HG02852 (cell line): ENCODE measurements at regions not wholly inside any gene's neighbourhood (a gene's known extent, or its start where the extent isn't known, plus 50 kb on each side); places are given as distances from the start of the nearest gene placed in this dataset.
"Not testable (repeated sequence)": the region's sequence is repeated elsewhere in the genome, so short reads cannot be mapped to it uniquely, and the experiment has no call there.

Experiments used
- ATAC-seq: cut with Tn5 transposase; IDR thresholded peaks from one replicate; pipeline ENCODE4 v1.9.1; 2021; ENCODE audit warnings: mild to moderate bottlenecking, moderate library complexity; ENCODE audit not compliant: unreplicated experiment

DNA sequence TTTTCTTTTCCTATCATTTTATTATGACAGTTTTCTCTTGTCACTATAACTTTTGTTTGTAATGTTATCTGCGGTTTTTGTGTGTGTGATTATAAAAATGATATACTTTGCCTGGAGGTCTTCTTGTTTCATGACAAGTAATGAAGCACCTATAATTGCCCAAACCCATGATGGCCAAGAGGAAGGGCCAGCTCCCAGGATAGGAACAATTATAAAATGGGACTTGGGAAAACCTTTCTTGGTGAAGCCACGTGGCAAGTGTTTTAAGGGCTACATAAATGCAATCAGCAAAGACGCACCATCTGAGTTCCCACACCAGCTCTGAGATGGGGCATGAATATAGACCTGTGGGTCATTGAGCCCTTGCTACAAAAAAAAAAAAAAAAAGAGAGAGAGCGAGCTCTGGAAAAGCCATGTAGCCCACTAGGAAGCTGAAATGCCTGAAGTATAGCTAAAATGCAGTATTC lies 462.6 kb upstream of the RUNX1 start:
- ATAC-seq = no peak

DNA sequence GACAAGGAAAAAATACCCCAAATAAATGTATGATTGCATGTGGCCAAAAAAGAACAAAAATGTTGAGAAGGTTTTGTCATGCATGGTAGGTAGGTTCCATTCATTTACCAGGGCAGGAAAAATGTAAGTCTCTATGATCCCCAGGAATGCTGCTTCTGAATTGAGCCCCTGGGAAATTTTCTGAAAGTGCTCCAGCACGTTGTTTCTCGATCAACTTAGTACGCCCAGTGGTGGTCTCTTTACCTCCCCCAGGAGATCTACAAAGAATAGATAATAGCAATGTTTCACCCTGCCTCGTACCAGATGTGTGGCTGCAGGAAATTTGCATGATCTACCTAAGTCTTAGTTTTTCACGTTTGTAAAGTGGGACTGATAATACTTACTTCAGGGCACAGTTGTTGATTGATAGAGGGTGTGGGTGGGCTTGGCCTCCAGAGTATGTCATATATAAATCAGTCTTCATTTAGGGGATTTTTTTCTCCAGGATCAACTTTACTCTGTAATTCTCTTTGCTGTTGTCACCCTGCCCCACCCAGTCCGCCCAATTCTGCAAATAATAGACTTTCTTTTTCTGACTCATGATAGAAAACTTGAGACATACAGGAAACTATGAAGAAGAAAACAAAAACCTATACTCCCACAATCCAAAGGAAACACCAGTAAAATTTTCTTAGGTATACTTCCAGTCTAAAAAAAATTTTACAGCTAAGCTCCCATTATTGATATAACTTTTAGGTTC lies 462.0 kb upstream of the RUNX1 start:
- no peak for ATAC-seq

- no peak for ATAC-seq
These were observed 461.2 kb upstream of the RUNX1 start for GRCh38 chr21:35510294-35510693.

GRCh38 chr21:35509001-35509704 lies 460.1 kb upstream of the RUNX1 start:
- ATAC-seq = no peak

DNA sequence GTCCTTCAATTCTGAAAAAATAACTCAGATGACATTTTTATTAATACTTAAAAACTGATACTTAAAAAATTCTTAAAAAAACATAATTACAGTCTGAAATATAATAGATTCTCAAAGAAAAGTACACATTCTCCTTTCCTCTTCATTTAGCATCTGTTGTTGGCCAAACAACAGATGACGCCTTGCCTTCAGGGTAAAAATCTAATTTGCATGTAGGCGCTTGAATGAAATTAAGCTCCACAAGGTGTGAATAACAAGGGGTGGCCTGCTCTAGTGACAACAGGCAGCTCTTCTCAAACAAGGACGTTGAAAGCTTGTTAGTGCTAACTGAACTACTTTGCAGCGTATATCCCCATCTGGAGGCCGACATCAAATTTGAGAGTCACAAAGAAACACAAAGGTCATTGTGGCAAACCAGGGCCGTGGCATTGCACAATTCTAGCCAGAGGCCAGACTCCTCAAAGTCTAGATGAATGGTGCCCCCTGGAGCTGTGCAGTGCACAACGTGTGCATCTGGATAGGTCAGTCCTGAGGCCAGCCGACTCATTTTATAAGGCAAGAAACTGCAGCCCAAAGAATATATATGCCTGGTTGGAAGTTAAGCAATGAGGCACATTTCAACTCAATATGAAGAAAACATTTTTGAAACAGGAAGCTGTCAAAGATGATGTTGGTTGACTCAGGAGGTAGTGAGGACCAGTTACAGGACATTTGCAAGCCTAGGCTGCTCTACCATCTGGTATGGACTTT lies 459.2 kb upstream of the RUNX1 start:
- ATAC-seq = no peak

GRCh38 chr21:35507181-35507759 lies 458.2 kb upstream of the RUNX1 start:
- ATAC-seq = no peak

DNA sequence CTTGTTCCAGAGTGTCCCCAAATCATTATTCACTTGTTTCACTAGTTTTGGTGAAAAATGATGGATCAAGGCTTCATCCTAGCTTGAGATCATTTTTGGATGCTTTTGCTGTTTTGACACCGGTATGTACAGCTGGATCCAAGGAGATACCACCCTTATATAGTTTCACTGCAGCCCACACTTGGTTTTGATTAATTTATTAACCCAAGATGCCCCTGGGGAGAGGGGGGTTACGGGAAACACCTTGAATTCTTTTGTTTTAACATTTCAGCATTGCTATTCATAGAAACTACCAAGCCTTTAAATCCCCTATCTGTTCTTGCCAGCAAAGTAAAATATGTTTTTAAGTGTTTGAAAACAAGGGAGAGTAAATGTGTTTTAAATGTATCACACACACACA lies 457.7 kb upstream of the RUNX1 start:
- no peak for ATAC-seq

DNA sequence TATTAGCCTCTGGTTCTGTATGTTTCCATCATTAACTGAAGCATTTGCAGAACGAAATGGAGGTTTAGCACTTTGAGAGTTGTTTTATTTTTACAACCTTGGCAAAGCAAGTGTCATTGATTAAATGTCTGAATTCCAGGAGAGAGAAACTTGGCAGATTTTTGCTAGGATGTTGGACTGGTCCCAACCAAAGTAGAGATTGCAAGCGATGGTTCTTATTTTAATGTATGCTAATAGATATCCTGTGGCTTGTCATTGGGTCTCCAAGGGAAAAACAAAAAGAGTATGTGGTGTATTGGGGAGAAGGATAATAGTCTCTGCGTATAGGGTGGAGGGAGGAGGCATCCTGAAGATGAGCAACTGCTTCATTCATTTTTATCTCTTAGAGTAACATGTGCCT lies 457.2 kb upstream of the RUNX1 start:
- ATAC-seq = no peak

DNA sequence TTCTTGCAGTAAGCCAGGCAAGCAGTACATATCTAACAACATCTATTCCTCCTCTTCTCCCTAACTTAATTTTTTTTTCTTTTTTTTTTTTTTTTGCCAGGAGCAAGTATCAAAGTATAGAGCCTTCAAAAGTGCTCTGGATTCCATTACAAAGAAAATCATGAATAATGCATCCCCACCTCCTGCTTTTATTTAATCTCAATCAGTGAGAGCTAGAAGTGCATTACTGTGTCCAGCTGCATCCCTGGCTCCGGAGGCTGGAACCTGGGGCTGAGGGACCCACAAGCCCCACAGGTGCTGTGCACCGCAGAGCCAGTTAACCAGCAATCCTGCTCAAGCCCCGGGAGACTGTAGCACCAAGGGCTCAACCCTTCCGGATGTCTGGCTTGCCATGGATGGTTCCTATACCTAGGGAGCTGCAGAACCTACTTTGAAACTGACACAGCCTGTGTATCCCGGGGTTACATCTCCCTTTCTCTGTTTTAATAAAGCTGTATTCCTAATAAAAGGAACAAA lies 455.9 kb upstream of the RUNX1 start:
- ATAC-seq = no peak

DNA sequence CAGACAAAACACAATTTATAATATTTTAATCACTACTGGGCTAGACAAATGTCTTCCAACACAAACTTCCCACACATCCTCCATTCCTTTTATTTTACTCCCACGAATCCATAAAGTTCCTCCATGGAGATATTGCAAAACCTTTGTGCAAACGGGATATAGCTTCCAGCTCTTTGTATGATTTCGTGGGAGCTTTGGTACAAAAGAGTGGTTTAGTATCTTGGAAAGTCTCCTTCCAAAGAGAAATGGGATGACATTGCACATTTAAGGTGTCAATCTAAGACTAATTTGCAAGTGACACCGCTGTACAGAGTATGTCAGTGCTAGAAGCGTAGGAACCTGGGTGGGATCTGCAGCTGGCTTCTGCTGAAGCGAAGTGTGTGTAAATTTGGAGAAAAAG lies 455.2 kb upstream of the RUNX1 start:
- ATAC-seq = no peak

DNA sequence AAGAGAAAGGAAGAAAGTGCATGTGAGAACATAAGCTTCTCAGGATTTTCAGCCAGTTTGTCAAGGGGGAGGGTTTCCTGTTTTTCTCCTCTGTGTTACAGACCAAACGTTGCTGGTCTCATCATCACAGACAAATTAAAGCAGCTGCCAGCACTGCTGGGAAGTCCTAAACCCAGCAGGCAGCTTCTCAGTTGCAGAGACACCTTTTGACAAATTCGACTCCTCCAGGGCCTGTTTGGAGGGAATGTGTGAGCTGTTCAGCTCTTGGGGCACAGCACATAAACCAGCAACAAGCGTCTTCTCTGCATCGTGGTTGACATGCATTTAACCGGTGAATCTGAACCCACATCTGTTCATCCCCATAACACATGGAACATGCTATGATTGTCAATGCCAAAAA lies 454.6 kb upstream of the RUNX1 start:
- ATAC-seq = no peak

DNA sequence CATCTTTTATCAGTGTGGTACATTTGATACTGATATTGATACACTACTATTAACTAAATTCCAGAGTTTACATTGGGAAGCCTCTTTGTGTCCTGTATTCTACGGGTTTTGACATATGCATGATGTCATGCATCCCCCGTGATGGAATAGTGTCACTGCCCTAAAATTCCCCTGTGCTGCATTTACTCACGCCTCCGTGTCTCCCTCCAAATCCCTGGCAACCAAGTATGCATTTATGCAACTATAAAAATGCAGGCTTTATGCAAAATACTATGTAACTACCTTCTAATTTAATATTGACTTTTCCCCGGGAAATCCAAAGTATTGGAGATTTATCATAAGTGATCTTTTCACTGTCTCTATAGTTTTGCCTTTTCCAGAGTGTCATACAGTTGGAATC lies 453.7 kb upstream of the RUNX1 start:
- ATAC-seq = no peak

DNA sequence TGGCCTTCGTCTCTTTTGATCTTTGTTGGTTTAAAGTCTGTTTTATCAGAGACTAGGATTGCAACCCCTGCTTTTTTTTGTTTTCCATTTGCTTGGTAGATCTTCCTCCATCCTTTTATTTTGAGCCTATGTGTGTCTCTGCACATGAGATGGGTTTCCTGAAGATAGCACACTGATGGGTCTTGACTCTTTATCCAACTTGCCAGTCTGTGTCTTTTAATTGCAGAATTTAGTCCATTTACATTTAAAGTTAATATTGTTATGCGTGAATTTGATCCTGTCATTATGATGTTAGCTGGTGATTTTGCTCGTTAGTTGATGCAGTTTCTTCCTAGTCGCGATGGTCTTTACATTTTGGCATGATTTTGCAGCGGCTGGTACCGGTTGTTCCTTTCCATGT lies 448.4 kb upstream of the RUNX1 start:
- ATAC-seq = not testable (repeated sequence)

GRCh38 chr21:35491920-35492678 lies 443.0 kb upstream of the RUNX1 start:
- no peak for ATAC-seq

GRCh38 chr21:35491114-35491513 lies 442.0 kb upstream of the RUNX1 start:
- no peak for ATAC-seq

DNA sequence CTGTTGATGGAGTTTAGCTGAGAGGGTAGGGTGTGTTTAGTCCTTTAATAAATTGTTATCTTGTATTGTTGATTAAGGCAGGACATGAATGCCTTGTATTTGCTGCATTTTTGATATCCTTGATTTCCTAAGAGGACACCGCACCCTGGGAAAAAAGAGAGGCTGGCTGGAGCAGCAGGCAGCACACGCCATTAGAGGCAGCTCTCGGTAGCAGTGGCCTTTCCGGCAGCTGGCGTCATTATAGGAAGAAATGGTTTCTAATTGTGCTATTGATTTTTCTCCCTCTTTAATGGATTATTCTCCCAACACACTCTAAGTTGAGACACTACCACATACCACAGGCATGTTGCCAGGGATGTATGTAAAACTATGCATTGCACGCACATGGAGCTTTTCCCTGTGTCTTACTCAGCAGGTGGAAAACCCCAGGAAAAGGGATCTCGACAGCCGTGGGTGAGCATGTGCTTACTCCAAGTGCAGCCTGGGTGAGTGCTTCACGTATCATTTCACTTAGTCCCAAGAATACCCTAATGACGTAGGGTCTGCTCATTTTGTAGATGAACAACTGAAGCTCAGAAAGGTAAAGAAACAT lies 440.4 kb upstream of the RUNX1 start:
- no peak for ATAC-seq

DNA sequence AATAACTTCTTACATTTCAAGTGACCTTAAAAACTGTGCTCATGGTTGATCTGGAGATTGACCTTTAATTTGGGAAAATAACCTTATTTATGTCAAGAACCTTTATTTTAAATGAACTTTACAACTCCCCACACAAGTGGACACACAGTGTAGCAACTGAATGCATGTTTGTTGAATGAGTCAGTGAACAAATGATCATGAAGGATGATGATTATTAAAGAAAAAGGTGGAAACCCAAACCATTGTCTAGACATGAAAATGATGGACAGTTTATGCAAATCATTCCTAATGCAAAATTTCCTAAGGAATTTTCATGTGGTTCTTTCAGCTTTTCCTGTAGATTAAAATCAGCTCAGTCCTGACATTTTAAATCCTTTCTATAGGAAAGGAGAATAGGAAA lies 439.8 kb upstream of the RUNX1 start:
- no peak for ATAC-seq

- no peak for ATAC-seq
These were observed 436.3 kb upstream of the RUNX1 start for GRCh38 chr21:35485364-35485763.

DNA sequence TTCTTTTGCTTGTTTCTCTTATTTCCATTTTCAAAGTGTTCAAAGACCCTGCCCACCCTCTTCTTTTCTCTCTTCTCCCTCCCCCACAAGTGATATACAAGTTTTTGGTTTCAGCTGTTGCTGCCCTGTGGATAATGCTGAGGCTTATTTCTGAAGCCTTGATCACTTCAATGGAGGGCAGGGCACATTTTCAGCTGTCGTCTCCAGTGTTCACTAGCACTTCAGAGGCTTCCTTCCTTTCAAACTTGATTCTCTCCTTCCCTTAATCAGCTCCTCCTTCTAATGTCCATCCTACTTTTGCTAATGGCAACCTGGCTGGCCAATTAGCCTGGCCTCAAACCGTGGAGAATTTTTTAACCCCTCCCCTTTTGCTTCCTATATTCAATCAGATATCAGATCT lies 435.7 kb upstream of the RUNX1 start:
- no peak for ATAC-seq

DNA sequence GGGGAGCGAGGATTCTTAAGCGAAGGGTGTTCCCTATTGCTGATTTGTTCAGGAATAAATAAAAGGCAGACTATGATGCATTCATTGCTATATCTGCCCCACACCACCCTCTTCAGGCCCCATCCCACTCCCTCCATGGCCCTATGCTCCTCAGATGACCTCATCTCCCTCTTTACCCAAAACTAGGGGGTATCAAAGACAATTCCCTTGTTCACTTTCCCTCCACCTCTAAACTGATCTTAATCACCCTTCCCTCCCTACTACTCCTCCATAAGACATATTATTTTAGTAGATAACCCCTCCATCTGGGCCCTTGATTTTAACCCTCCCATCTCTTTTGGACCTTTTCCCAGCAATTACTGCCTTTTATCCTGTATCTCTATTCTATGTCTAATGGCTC lies 434.9 kb upstream of the RUNX1 start:
- ATAC-seq = no peak
